Fibroblast of villous mesenchyme (primary cell): ENCODE measurements at regions not wholly inside any gene's neighbourhood (a gene's known extent, or its start where the extent isn't known, plus 50 kb on each side); places are given as distances from the start of the nearest gene placed in this dataset.
A peak's percentile ranks its signal among the peaks of the same experiment; 100 is the strongest.

Experiments used
- DNase-seq: peaks from one replicate; pipeline ENCODE4 v3.0.0-alpha.2; 2010; ENCODE audit warnings: low read depth
- H3K4me3 ChIP-seq: 2 replicates; pipeline ENCODE4 v1.5.1; 2011; ENCODE audit warnings: low read depth, mild to moderate bottlenecking, low read length
- TF ChIP-seq, protein P1 (sequence below): IDR thresholded peaks from 2 replicates; pipeline ENCODE4 v1.5.1; 2012; ENCODE audit warnings: low read depth, mild to moderate bottlenecking, low read length; ENCODE audit not compliant: insufficient read depth

DNA sequence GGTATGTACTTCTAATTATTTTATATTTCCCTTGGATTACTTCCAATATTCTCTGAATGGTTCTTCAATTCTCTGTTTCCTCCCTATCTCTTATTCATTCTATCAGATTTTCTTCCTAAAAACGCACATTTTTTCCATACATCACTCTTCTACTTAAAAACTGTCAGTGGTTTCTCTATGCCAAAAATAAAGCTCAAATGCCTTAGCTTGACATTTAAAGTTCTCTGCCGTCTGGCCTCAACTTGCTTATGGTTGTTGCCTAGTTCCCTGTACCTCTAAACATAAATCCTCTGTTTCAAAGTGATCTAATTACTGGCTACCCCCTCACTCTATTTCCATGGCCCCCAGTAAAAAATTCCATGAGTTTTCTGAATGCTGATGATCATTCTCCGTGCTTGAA is 671.0 kb upstream of the ADGRL2 start:
- no peak overlapping the region for H3K4me3 ChIP-seq
- TF ChIP-seq, protein P1, sequence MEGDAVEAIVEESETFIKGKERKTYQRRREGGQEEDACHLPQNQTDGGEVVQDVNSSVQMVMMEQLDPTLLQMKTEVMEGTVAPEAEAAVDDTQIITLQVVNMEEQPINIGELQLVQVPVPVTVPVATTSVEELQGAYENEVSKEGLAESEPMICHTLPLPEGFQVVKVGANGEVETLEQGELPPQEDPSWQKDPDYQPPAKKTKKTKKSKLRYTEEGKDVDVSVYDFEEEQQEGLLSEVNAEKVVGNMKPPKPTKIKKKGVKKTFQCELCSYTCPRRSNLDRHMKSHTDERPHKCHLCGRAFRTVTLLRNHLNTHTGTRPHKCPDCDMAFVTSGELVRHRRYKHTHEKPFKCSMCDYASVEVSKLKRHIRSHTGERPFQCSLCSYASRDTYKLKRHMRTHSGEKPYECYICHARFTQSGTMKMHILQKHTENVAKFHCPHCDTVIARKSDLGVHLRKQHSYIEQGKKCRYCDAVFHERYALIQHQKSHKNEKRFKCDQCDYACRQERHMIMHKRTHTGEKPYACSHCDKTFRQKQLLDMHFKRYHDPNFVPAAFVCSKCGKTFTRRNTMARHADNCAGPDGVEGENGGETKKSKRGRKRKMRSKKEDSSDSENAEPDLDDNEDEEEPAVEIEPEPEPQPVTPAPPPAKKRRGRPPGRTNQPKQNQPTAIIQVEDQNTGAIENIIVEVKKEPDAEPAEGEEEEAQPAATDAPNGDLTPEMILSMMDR: no peak
- no peak for DNase-seq

DNA sequence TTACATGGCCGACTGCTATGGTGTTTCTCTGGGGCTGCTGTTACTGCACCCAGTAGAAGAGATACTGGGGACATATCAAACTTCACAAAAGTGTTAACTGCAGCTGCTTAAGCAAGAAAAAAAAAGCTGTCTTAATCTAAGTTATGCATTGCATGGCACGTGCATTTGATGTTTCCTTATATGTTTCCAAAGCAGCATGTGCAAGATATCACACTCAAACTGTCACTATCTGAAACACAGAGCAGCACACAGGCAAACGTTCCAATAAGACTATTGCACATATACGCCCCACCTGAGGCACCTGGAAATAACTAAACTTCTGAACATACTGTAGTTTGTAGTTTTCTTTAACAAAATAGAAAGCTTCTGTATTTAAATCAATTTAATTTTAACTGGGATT is 671.4 kb upstream of the ADGRL2 start:
- H3K4me3 ChIP-seq: no peak overlapping the region
- no peak for DNase-seq
- TF ChIP-seq, protein P1: no peak

DNA sequence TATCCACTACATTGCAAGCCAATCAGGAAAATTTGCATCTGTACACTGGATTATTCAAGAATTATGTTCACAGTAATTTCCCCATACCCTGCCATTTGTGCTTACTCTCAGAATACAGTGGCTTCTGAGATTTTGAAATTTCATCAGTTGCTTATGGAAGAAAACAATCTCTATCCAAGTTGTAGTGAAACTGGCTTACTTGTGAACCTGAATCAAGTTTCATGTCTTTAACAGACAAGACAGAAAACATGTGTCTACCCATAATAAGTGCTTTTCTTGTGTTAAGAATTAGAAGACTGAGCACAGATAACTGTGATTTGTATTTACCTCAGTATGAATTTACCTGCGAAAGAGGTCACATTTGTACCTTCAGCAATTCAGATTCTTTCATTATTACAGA is 672.7 kb upstream of the ADGRL2 start:
- no peak for DNase-seq
- TF ChIP-seq, protein P1: no peak
- no peak overlapping the region for H3K4me3 ChIP-seq

DNA sequence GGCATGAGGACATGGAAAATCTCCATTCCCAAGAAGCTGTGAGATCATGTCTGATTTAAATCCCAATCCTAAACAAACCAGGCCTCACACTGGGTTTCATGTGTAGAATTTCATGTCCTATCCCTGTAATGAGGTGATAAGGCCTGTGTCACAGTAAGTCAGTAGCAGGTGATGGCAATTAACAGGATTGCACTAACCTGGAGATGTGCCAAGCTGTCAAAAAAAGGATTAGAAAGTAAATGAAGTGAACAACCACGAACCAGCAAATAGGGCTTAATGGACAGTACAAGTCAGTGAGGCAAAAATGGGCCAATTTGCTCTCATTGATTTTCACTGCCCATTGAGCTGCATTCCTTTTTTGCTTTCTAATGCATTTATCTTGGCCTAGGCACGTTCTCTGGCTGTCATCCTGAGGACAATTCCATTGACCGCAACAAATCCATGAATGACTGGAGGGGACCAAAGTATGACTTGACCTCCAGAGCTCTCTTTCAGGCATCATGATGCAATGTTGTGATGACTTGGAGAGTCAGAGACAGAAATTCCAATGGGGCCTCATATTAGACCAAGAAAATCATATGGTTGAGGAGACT is 673.6 kb upstream of the ADGRL2 start:
- TF ChIP-seq, protein P1: no peak
- DNase-seq: peak; percentile 4
- H3K4me3 ChIP-seq: no peak overlapping the region

DNA sequence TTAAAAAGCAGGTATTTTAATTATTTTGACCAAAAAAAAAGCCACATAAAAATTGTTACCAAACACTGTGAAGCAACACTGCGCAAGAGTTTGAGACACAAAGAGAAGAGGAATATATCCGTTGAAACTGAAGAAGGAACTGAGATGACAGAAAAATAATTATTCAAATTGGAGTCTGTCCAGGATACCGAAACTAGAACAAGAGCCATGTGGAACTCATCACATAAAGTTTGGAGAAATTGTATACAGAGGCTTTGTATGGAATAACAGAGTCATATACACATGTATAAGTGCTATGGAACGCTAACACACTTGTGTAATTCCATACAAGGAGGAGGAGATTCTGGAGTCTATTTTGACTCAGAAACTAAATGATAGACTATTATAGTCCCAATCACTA is 675.1 kb upstream of the ADGRL2 start:
- H3K4me3 ChIP-seq: no peak overlapping the region
- TF ChIP-seq, protein P1: no peak
- DNase-seq: peak; percentile 18

DNA sequence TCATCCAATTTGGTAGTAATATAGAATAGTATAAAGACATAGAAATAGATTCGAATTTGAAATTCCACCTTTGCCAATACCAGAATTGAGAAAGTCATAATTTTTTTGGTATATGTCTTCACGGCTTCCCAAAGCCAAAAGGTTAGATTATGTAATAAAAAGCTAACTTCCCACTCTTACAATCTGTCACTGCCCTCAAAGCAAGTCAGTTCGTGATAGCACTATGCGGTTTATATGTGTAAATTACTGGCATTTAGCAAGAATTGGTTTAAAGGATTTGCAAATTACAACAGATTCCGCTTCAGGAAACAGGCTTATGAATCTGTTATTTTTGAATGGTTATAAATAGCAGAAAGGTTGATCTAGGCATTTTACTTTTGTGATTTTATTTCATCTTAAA is 679.4 kb upstream of the ADGRL2 start:
- TF ChIP-seq, protein P1: no peak
- DNase-seq: no peak
- H3K4me3 ChIP-seq: no peak overlapping the region

DNA sequence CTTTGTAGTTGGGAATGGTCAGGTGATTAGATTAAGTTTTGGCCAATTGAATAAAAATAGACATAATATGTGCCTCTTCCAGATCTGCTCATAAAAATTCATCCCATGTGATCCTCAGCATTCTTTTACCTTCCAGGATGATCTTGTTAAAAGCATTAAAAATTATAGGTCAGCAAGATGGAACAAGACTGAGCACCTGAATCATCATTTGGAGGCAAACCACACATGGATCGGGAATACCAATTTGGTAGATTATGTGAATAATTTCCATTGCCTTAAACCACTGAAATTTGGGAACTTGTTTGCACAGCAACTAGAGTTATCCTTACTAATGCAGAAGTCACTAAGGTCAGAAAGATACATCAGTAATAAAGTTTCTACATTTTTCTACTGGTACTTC is 681.4 kb upstream of the ADGRL2 start:
- TF ChIP-seq, protein P1: no peak
- no peak for DNase-seq
- H3K4me3 ChIP-seq: no peak overlapping the region
